HG02852 (cell line): ENCODE measurements at regions not wholly inside any gene's neighbourhood (a gene's known extent, or its start where the extent isn't known, plus 50 kb on each side); places are given as distances from the start of the nearest gene placed in this dataset.

Source experiments
- ATAC-seq: cut with Tn5 transposase; IDR thresholded peaks from one replicate; pipeline ENCODE4 v1.9.1; 2021; ENCODE audit warnings: mild to moderate bottlenecking, moderate library complexity; ENCODE audit not compliant: unreplicated experiment

- no peak for ATAC-seq
These were observed 1386.2 kb downstream of the BRD1 start for GRCh38 chr22:48441553-48441850.

GRCh38 chr22:48440673-48441552 lies 1386.8 kb downstream of the BRD1 start:
- no peak for ATAC-seq

GRCh38 chr22:48440176-48440575 lies 1387.5 kb downstream of the BRD1 start:
- no peak for ATAC-seq

- ATAC-seq = no peak
These were observed 1388.0 kb downstream of the BRD1 start for GRCh38 chr22:48439560-48440135.

- no peak for ATAC-seq
These were observed 1388.7 kb downstream of the BRD1 start for GRCh38 chr22:48438800-48439559.

GRCh38 chr22:48438096-48438495 lies 1389.6 kb downstream of the BRD1 start:
- ATAC-seq = no peak

GRCh38 chr22:48436201-48436931 lies 1391.3 kb downstream of the BRD1 start:
- no peak for ATAC-seq

- ATAC-seq = no peak
These were observed 1392.8 kb downstream of the BRD1 start for GRCh38 chr22:48434868-48435250.

- ATAC-seq = no peak
These were observed 1393.4 kb downstream of the BRD1 start for GRCh38 chr22:48434156-48434867.

GRCh38 chr22:48433647-48434046 lies 1394.0 kb downstream of the BRD1 start:
- no peak for ATAC-seq

- ATAC-seq = no peak
These were observed 1394.7 kb downstream of the BRD1 start for GRCh38 chr22:48432781-48433518.

GRCh38 chr22:48431536-48432315 lies 1395.9 kb downstream of the BRD1 start:
- ATAC-seq = no peak

- ATAC-seq = no peak
These were observed 1396.7 kb downstream of the BRD1 start for GRCh38 chr22:48431014-48431413.

- no peak for ATAC-seq
These were observed 1398.1 kb downstream of the BRD1 start for GRCh38 chr22:48429446-48430020.

- ATAC-seq = no peak
These were observed 1398.9 kb downstream of the BRD1 start for GRCh38 chr22:48428631-48429371.

- no peak for ATAC-seq
These were observed 1399.9 kb downstream of the BRD1 start for GRCh38 chr22:48427731-48428211.

- no peak for ATAC-seq
These were observed 1401.0 kb downstream of the BRD1 start for GRCh38 chr22:48426466-48427380.
